ENCODE measurements at regions not wholly inside any gene's neighbourhood (a gene's known extent, or its start where the extent isn't known, plus 50 kb on each side); places are given as distances from the start of the nearest gene placed in this dataset.

DNA sequence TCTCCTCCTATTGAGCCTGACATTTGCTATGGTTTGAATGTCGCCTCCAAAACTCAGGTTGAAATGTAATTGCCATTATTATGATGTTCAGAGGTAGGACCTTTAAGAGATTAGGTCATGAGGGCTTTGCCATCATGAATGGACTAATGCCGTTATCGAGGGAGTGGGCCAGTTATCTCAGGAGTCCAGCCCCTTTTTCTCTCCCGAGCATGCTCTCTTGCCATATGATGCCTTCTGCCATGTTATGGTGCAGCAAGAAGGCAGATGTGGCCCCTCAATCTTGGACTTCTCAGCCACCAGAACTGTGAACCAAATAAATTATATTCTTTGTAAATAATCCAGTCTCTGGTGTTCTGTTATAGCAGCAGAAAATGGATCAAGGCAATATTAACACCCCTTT is 323.5 kb downstream of the RRAGC start:
- DNase-seq: no peak

DNA sequence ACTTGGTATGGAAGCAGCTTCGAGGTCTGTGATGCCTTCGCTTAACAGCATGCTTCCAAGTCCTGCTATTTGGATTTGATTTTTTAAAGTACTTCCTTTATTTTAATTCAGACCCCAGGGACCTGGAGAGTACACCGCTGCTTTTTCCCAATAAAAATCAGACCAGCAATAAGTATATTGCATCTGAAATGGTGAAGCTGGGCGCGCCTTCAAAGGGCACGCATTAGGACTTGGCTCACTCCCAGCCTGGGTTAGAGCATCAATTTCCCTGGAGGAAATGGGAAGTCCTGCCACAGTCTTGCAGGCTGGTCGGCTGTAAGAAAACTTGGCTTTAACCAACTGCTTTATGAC is 325.1 kb downstream of the RRAGC start:
- no peak for DNase-seq

DNA sequence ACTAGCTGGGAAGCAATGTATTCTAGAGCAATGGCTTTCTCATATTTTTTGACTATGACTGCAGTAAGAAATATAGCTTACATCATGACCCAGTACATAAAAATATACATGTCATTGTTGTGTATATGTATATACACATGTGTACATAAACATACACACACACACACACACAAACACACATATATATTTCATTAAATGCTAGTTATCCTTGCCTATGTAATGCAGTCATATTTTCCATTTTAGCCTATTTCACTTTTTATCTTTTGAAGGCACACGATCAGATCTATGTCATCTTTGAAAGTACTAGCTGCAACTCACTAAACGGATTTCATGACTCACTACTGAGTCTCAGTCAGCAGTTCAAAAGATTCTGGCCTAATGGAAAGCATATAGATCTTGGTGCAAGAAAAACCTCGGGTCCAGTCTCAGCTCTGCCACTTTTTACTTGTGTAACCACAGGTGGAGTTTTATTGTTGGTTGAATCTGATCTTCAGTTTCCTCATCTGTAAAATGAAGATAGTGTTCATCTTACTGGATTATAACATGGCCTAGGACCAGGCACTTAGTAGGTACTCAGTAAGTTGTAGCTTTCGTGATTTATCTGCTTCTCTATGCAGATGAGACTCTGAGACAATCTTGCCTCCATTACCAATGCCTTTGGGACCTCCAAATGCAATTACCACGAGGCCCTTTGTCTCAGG is 325.6 kb downstream of the RRAGC start:
- DNase-seq: no peak

DNA sequence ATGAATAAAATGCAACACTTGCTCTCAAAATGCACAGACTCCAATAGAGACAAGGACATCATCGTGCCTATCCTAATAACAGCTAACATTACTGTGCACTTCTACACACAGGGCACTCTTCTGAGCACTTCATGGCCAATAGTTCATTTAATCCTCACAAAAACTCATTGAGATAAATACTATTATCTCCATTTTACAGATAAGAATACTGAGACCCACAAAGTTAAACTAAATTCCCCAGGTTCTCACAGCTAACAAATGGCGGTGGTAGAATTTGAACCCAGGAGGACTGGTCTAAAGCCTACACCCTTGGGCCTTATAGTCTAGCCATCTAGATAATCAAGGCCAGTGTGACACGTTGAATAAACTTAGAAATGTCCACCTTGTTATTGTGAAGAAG is 328.6 kb downstream of the RRAGC start:
- no peak for DNase-seq

DNA sequence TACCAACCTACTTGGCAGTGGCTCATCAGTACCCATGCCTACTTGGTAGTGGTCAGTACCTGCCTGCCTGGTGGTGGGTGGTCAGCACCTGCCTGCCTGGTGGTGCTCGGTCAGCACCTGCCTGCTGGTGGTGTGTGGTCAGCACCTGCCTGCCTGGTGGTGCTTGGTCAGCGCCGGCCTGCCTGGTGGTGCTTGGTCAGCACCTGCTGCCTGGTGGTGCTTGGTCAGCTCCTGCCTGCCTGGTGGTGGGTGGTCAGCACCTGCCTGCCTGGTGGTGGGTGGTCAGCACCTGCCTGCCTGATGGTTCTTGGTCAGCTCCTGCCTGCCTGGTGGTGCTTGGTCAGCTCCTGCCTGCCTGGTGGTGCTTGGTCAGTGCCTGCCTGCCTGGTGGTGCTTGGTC is 329.6 kb downstream of the RRAGC start:
- DNase-seq: no peak

DNA sequence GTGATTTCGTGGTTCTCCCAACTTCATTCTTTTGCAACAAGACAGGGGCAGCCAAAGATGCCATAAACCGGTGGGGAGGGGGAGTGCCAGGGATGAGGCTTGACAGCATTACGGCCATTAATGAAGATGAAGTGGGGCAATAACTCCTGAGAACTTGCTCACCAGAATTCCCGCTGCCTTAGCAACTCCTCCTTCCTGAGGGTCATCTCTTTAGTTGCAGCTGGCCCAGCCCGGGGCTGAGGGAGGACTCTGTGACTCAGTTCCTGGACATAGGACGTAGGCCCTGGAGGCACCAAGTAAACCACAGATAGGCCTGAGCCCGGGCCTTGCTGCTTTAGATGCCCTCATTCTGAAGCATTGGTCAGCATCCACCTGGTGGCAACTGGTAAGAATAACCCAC is 330.2 kb downstream of the RRAGC start:
- no peak for DNase-seq

DNA sequence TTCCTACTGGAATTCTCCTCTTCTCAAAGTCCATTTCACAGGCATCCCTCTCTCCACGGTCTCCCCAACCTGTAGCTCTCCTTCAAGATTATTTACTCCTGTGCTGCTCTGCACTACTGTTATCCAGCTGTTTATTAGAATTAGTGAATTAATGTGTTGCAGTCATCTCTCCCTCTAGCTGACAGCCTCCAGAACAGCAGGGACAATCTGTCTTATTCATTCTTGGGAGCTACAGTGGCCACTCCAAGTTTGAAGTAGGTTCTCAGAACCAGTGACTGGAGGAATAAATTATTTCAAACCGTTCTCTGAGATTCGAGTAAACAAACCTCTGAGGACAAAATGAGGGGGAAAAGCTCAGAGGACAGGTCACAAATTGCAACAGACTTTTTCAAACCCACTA is 330.9 kb downstream of the RRAGC start:
- no peak for DNase-seq

DNA sequence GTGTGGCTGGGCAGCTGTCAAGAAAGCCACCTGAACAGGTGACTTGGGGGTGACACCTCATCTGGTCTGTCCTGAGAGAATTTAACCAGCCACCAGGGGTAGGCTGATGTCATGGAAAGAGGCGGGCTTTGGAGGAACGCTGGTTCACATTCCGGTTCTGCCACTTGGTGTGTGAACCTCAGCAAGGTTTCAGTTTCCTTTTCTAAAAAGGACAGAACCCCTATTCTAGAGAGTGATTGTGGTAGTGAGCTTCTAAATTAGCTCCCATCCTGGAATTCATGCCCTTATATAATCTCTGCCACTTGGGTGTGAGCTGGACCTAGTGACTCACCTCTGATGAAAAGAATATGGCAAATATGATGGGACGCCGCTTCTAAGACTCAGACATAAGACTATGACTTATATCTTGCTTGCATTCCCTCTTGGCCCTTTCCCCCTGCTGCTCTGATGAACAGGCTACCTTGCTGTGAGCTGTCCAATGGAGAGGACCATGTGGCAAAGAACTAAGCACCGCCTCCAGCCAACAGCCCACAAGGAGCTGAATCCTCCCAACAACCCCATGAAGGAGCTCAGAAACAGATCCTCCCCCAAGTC is 332.1 kb downstream of the RRAGC start:
- peak; percentile 34 for DNase-seq

DNA sequence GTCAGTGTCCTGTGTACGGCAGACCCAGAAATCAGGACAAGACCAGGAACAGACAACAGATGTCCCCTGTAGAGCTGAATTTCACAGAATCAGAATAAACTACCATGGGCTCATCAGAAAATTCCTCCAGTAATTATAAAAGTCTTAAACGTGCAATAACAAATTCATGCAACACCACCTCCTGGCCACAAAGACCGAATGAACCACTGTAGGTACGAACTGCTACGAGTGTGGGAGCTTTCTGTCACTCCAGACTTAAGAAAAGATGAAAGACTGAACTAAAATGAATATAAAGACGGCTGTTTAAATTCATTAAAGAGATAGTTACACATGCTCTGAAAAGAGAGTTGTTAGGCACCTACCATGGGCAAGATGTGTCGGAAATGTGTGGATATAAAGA is 333.5 kb downstream of the RRAGC start:
- no peak for DNase-seq

DNA sequence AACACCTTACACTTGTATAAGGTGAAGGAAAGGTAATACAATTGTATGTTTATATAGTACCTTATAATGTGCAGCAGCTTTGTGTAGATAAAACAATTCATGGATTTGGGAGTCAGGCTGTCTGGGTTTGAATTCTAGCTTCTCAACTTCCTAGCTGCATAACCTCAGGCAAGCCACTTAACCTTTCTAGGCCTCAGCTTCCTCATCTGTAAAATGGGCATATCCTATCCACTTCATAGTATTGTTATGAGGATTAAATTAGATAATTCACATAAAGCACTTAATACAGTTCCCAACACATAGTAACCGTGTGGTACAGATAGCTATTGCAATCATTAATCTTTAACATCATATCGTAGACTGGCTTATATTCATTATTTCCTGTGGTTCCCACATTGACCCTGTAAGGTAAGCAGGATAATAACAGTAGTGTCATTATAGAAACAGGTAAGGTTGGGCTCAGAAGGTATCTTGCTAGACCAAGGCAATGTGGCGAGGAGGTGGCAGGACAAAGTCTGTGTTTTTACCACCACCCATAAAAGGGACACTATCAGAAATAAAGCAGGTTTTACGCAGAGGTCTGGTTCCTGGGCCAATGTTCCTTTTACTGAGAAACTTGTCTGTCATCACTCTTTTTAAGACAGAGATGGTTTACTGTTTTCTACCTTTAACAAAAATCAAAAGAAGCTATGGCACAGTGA is 334.1 kb downstream of the RRAGC start:
- DNase-seq: no peak

DNA sequence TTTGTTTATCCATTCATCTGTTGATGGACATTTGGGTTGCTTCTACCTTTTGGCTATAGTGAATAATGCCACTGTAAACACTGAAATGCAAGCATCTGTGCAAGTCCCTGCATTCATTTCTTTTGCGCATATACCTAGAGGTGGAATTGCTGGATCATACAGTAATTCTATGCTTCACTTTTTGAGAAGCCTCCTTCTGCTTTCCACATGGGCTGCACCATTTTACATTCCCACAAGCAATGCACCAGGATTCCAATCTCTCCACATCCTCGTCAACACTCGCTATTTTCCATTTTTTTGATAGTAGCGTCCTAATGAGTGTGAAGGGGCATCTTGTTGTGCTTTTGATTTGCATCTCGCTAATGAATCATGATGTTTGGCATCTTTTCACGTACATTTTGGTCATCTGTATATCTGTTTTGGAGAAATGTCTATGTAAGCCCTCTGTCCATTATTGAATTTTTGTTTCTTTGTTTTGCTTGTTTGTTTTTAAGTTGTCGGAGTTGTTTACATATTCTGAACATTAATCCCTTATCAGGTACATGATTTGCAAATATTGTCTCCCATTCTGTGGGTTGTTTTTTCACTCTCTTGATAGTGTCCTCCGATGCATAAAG is 335.4 kb downstream of the RRAGC start:
- no peak for DNase-seq

DNA sequence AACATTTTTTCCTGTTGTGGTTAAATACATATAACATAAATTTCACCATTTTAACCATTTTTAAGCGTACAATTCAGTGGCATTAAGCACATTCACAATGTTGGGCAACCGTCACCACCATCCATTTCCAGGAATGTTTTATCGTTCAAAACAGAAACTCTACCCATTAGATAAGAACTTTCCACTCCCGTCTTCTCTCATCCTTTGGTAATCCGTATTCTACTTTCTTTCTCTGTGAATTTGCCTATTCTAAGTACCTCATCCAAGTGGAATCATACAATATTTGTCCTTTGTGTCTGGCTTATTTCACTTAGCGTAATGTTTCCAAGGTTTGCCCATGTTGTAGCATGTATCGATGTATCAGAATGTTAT is 336.0 kb downstream of the RRAGC start:
- no peak for DNase-seq

DNA sequence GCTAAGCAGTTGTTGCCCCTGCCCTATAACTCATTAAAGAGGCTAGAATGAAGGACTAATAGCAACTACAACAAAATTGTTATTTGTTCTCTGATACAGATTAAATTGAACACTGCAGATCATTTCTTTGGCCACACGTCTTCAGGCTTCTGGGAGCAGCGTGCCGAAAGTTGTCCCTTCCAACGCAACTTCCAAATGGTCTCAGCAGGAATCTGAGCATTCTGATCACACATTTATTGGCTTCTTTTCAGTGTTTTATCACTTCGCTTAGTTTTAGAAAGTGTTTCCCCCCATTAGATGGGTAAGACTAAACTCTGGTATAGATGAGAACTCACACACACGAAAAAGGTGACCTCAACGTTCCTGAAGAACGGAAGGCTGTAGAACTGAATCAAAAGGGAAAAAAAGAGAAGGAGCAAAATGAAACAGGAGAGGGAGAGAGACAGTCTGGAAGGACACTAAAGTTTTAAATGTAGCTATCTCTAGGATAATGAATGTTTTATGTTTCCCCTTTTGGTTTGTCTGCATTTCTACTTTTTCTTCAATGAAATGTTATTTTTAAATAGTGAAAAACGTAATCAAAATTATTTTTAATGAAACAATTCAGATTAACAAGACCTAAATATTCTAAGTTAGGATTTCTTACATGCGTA is 336.5 kb downstream of the RRAGC start:
- no peak for DNase-seq

DNA sequence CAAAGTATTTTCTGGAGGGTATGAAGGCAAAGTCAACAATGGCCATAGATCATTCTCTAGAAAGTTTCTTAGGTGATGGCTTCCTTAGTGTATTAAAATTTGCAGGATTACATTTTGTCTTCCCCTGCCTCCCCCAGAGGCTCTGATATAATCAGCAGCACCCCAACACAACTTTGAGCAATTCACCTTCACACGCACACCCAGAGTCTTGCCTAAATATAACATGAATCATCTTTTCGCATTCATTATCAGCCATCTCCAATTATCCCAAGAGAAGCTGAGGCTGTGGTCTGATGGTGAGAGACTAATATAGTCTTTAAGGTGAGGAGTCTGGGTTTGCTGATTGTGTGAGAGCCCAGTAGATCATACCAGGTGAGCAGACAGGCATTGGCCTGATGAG is 343.0 kb downstream of the RRAGC start:
- no peak for DNase-seq

DNA sequence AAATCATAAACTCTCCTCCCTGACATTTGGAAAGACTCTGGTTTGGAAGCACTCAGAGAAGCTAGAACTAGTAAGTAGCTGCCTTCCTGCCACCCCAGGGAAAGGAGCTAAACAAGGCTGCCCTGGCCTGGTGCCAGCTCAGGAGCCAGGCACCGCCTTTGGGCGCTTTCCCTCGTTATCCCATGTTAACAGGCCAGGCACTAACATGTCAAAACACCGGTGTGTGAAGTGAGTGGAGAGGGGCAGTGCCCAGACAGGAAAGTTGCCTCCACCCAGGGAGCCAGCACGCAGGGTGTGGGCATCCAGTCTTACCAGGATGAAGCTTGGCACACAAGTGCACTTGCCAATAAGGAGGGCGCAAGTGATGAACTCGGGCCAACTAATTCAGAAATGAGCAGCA is 346.8 kb downstream of the RRAGC start:
- no peak for DNase-seq

DNA sequence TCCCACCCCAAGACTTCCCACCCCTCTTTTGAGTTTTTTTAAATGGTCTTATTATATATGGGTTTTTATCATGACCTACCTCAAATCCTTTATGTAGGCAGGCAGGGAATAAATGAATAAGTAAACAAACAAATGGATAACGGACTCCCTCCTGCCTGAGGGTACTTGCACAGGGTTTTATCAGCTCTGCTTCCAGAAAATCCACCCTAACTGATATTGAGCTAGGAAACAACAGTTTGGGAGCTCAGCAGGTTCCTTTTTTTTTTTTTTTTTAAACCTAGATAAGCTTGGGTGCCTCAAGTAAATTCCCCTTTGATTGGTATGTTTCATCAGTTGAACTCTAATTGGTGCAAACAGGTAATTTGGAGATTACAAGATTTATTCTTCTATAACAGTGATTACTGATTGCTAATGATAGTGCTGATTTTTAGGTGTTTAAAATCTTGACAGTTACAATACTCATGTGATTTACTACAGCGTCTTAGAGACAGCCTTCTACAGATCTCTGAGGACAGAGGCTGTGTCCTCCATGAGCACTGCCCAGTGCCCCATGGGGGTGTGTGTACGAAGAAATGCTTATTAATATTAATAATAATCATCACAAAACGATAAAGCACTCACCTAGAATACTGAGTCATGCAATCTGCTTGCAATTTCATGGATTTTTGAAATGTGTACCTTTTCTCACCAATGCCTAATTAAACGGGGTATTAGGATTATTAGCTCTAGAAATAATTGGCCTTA is 347.4 kb downstream of the RRAGC start:
- DNase-seq: no peak

DNA sequence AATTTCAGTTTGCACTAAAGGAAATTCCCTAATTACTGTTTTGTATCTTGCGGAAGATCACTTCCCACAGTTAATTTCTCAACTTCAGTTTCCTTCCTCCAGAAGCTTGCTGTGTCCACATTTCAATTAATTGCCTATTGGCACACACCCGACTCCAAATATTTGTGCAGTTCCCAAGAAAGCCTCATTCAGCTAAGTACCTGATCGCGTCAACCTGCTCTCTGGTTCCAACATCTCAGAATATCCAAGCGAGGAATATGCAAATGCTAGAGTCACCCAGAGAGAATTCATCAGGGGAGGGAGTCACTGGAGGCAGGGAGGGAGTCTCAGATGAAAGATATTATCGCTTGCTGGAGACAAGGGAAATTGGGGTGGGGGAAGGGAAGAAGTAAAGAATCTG is 351.3 kb downstream of the RRAGC start:
- no peak for DNase-seq

DNA sequence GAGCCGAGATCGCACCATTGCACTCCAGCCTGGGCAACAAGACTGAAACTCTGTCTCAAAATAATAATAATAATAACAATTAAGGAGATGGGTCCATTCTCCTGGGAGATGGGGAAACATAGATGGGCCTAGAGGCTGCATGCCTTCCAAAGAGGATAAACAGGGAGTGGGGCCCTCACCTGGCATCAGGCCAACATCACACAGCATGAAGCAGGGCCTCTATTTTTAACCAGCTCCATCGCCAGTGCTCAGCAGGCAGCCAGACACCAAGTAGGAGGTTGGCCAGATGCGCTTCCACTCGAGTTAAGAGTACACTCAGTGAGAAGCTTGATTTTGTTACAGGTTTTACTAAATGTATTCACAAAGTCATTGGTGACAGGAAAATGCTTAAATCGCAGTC is 352.0 kb downstream of the RRAGC start:
- no peak for DNase-seq

DNA sequence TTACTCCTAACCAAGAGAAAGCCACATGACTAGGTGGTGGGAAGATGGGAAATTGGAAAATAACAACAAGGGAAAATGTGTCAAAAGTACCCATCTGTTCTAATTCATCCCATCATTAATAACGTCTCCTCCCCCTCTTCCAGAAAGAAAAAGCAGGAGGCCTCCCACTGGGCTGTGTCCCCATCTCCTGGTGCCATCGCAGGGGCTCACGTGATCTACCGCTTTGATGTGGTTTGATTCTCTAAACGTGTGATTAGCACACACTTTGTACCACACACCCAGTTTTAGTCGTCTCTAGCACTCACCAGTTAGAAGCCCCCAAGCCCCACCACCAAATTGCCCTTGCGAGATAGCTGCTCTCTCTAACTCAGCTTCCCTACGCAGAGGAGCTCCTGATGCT is 353.6 kb downstream of the RRAGC start:
- no peak for DNase-seq

DNA sequence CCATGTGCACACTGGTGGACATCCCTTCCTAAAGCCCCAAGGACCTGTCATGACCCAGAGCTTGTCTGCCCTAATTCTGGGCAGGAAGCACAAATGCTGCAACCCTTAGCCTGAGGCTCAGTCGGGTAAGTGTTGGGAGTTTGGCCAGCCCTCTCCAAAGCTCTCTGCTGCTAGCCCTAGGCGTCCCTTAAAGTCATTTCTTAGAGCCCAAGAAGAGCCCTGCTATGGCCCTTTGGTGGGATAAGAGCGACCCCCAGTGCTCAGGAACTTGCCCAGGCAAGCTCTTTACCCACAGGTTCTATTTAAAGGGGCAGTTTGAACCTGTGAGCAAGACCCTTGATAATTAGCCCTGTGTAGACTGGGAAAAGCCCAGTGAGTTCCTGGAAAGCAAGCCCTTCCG is 356.8 kb downstream of the RRAGC start:
- DNase-seq: peak; percentile 23

DNA sequence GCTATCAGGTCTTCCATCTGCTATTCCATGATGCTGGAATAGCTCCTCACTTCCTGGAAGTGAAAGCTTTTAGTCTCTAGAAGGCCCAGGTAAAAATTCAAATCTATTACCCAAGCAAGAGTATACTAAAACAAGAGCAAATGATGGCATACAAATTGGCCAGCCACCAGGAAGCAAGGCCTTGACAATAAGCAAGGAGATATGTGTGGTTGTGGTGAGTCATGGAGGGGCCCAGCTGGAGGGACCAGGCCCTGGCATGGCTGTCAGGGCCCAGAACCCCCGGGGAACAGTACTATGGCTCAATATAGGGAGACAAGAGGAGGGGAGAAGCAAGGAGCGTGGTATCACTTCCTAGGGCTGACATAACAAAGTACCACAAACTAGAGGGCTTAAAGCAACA is 358.7 kb downstream of the RRAGC start:
- no peak for DNase-seq

DNA sequence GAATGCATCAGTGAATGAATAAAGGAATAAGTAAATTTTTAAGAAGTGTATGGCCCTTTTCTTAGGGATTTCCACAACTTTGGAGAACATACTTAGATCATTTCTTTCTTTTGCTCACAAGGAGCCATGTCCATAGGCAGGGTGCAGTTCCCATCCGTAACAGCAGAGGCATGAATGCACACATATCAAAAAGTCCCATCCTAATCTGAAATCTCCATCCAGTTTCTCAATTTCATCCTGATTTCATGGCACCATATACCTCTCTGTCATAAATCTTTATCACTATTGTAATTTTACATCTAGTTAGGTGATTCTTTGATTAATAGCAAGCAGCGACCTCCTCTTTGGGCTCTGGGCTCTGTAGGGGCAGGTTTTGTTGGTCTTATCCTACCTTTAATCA is 359.2 kb downstream of the RRAGC start:
- no peak for DNase-seq

DNA sequence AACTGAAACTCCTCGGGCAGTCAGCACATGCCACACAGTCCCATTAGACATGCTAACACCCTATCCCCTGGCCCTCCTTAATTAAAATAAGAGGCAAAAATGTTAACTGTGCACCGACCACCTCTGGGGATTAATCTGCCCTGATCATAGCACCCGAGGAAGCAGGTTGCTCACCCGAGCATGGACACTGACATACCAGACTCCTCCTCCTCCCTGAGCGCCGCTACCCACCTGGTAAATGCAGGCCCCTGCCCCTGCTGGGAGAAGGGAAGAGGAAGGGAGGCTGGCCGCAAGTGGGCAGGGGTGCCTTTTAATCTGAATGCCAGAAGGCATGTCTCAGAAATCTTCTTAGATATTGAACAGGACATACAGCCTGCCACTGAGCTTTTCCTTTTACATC is 360.9 kb downstream of the RRAGC start:
- no peak for DNase-seq

All from CD4-positive, alpha-beta T cell treated with Interleukin-15 for 1 hour (primary cell).